IMR-90 (cell line): ENCODE measurements at regions not wholly inside any gene's neighbourhood (a gene's known extent, or its start where the extent isn't known, plus 50 kb on each side); places are given as distances from the start of the nearest gene placed in this dataset.

Source experiments
- ATAC-seq: fragments of 200-7000 bp; cut with Tn5 transposase; 2 replicates; pipeline ENCODE4 v1.9.1; 2020; ENCODE audit warnings: low read depth, mild to moderate bottlenecking, moderate library complexity
- BruUV-seq: library from RNA; stranded (reverse); fragments of 400-500 nt; replicated peaks from 2 replicates; lab custom pipeline; 2021; lab: Mats Ljungman, UMichigan
- CTCF ChIA-PET: fragments of 300-600 bp; formaldehyde crosslinking; extraction: SDS; loops from one replicate; lab custom pipeline; 2021; ENCODE audit warnings: antibody characterized with exemption; lab: Yijun Ruan, JAX
- POLR2A ChIA-PET: fragments of 300-600 bp; sonication (Branson Sonifier 250); formaldehyde crosslinking; loops from one replicate; lab custom pipeline; 2022; ENCODE audit warnings: antibody characterized with exemption; ENCODE audit not compliant: unreplicated experiment; lab: Charles Lee
- DNase-seq: peaks from one replicate; pipeline ENCODE4 v3.0.0; 2013
- H2AFZ ChIP-seq: replicated peaks from 2 replicates; pipeline ENCODE3; 2013; ENCODE audit warnings: low read length, mild to moderate bottlenecking; ENCODE audit not compliant: poor library complexity
- H2AK5ac ChIP-seq: 2 replicates; pipeline ENCODE4 v1.6.1; 2013; ENCODE audit warnings: low read depth, low read length, inconsistent platforms
- H2AK9ac ChIP-seq: replicated peaks from 2 replicates; pipeline ENCODE3; 2013; ENCODE audit warnings: mild to moderate bottlenecking, low read depth, low read length, moderate library complexity; ENCODE audit not compliant: poor library complexity
- H2BK120ac ChIP-seq: 2 replicates; pipeline ENCODE4 v1.6.1; 2013; ENCODE audit warnings: low read depth, low read length, inconsistent platforms
- H2BK15ac ChIP-seq: 3 replicates; pipeline ENCODE4 v1.6.1; 2013; ENCODE audit warnings: low read depth, low read length, inconsistent platforms
- H2BK20ac ChIP-seq: 2 replicates; pipeline ENCODE4 v1.6.1; 2013; ENCODE audit warnings: low read depth, mild to moderate bottlenecking, inconsistent platforms, low read length, moderate library complexity
- H2BK5ac ChIP-seq: 2 replicates; pipeline ENCODE4 v1.6.1; 2013; ENCODE audit warnings: mild to moderate bottlenecking, low read depth, low read length, inconsistent platforms; ENCODE audit not compliant: poor library complexity, severe bottlenecking
- H3K14ac ChIP-seq: replicated peaks from 2 replicates; pipeline ENCODE4 v1.6.1; 2013; ENCODE audit warnings: low read depth, low read length, inconsistent platforms
- H3K18ac ChIP-seq: 2 replicates; pipeline ENCODE4 v1.6.1; 2013; ENCODE audit warnings: low read depth, low read length, control low read depth
- H3K23ac ChIP-seq: 2 replicates; pipeline ENCODE4 v1.6.1; 2013; ENCODE audit warnings: low read depth, low read length, inconsistent platforms
- H3K27ac ChIP-seq: 2 replicates; pipeline ENCODE4 v1.5.1; 2013; ENCODE audit warnings: mild to moderate bottlenecking, control low read depth, low read length; ENCODE audit not compliant: insufficient read depth
- H3K27me3 ChIP-seq: 2 replicates; pipeline ENCODE4 v1.6.1; 2013; ENCODE audit warnings: low read length; ENCODE audit not compliant: control insufficient read depth, insufficient read depth
- H3K36me3 ChIP-seq: 2 replicates; pipeline ENCODE4 v1.6.1; 2013; ENCODE audit warnings: low read length, mixed read lengths; ENCODE audit not compliant: control insufficient read depth, insufficient read depth
- H3K4ac ChIP-seq: 2 replicates; pipeline ENCODE4 v1.6.1; 2013; ENCODE audit warnings: low read depth, low read length, inconsistent platforms
- H3K4me1 ChIP-seq: 2 replicates; pipeline ENCODE4 v1.6.1; 2013; ENCODE audit warnings: low read length, mixed read lengths; ENCODE audit not compliant: control insufficient read depth, insufficient read depth
- H3K4me2 ChIP-seq: 2 replicates; pipeline ENCODE4 v1.6.1; 2013; ENCODE audit warnings: low read depth, mild to moderate bottlenecking, control low read depth, low read length, moderate library complexity
- H3K4me3 ChIP-seq: 2 replicates; pipeline ENCODE4 v1.5.1; 2013; ENCODE audit warnings: low read depth, mild to moderate bottlenecking, control low read depth, low read length, moderate library complexity; ENCODE audit not compliant: insufficient read depth
- H3K56ac ChIP-seq: 2 replicates; pipeline ENCODE4 v1.6.1; 2013; ENCODE audit warnings: low read length, inconsistent platforms; ENCODE audit not compliant: insufficient read depth; ENCODE audit errors: extremely low read depth
- H3K79me1 ChIP-seq, 2 experiments: 2 replicates each; pipeline ENCODE4 v1.6.1; 2013; ENCODE audit warnings: low read length in 2 of 2, inconsistent platforms in 1 of 2, low read depth in 1 of 2
- H3K9ac ChIP-seq: 2 replicates; pipeline ENCODE4 v1.6.1; 2013; ENCODE audit warnings: low read depth, low read length, control low read depth
- H3K9me1 ChIP-seq: 2 replicates; pipeline ENCODE4 v1.6.1; 2013; ENCODE audit warnings: low read length, inconsistent platforms; ENCODE audit not compliant: insufficient read depth
- H3K9me3 ChIP-seq: 2 replicates; pipeline ENCODE4 v1.6.1; 2013; ENCODE audit warnings: low read length; ENCODE audit not compliant: control insufficient read depth, insufficient read depth
- H4K20me1 ChIP-seq: 2 replicates; pipeline ENCODE4 v1.6.1; 2013; ENCODE audit warnings: low read length, inconsistent platforms; ENCODE audit not compliant: insufficient read depth
- H4K5ac ChIP-seq: 2 replicates; pipeline ENCODE4 v1.6.1; 2013; ENCODE audit warnings: mild to moderate bottlenecking, low read depth, low read length, control low read depth
- H4K8ac ChIP-seq, 2 experiments: 2 replicates each; pipeline ENCODE4 v1.6.1; 2013; ENCODE audit warnings: low read depth in 2 of 2, low read length in 2 of 2, control low read depth in 1 of 2, inconsistent platforms in 1 of 2
- H4K91ac ChIP-seq: 2 replicates; pipeline ENCODE4 v1.6.1; 2013; ENCODE audit warnings: low read depth, low read length, inconsistent platforms; ENCODE audit not compliant: insufficient read depth
- BHLHE40 ChIP-seq: fragments of 150-350 bp; IDR thresholded peaks from 2 replicates; pipeline ENCODE4 v1.6.1; 2016; ENCODE audit warnings: mild to moderate bottlenecking, low read depth, low read length
- CHD1 ChIP-seq: IDR thresholded peaks from 2 replicates; pipeline ENCODE4 v1.6.1; 2012; ENCODE audit warnings: low read depth, low read length, improper control_type of control experiment
- MAFK ChIP-seq: IDR thresholded peaks from 2 replicates; pipeline ENCODE4 v1.6.1; 2012; ENCODE audit warnings: low read depth, low read length, improper control_type of control experiment
- MXI1 ChIP-seq: IDR thresholded peaks from 2 replicates; pipeline ENCODE4 v1.6.1; 2012; ENCODE audit warnings: low read depth, mild to moderate bottlenecking, low read length, moderate library complexity, borderline replicate concordance
- POLR2A ChIP-seq: IDR thresholded peaks from 2 replicates; pipeline ENCODE4 v1.6.1; 2012; ENCODE audit warnings: mild to moderate bottlenecking, low read depth, low read length
- RCOR1 ChIP-seq: IDR thresholded peaks from 2 replicates; pipeline ENCODE4 v1.6.1; 2012; ENCODE audit warnings: mild to moderate bottlenecking, low read length, improper control_type of control experiment; ENCODE audit not compliant: insufficient replicate concordance
- SMC3 ChIP-seq: fragments of 150-350 bp; IDR thresholded peaks from 2 replicates; pipeline ENCODE4 v1.6.1; 2016; ENCODE audit warnings: low read depth, mild to moderate bottlenecking, antibody characterized with exemption, low read length, moderate library complexity
- WGBS, 2 experiments: methylation state at CpG; one replicate each; pipeline versions ENCODE4 v1.1.5 to v1.1.7; 2013; ENCODE audit warnings: missing lambda C conversion rate in 2 of 2; ENCODE audit not compliant: insufficient read length in 1 of 2; ENCODE audit errors: extremely low coverage in 2 of 2; 5-methylcytosine and 5-hydroxymethylcytosine counted together
- dilution Hi-C: fragments of 300-500 bp; cut with HindIII; formaldehyde crosslinking; loops from one replicate; pipeline ENCODE4 v1.14.3; 2018; ENCODE audit warnings: low sequenced_read_pairs; ENCODE audit not compliant: unreplicated experiment
- in situ Hi-C: fragments of 300-500 bp; cut with MboI; formaldehyde crosslinking; loops from 3 replicates; pipeline ENCODE4 v1.14.3; 2019; ENCODE audit warnings: low sequenced_read_pairs, inconsistent platforms, mixed read lengths
- intact Hi-C: fragments of 100-400 bp; cut with micrococcal nuclease; formaldehyde crosslinking; loops from 2 replicates; pipeline ENCODE4 v1.10.0; 2022
- TF ChIP-seq, protein P1 (sequence below): fragments of 150-350 bp; IDR thresholded peaks from 2 replicates; pipeline ENCODE4 v1.6.1; 2017; ENCODE audit warnings: mild to moderate bottlenecking, antibody characterized with exemption, low read length, low read depth
- TF ChIP-seq, protein P2 (sequence below): fragments of 150-350 bp; IDR thresholded peaks from 2 replicates; pipeline ENCODE4 v1.6.1; 2016; ENCODE audit warnings: low read depth, mild to moderate bottlenecking, low read length, moderate library complexity, borderline replicate concordance

DNA sequence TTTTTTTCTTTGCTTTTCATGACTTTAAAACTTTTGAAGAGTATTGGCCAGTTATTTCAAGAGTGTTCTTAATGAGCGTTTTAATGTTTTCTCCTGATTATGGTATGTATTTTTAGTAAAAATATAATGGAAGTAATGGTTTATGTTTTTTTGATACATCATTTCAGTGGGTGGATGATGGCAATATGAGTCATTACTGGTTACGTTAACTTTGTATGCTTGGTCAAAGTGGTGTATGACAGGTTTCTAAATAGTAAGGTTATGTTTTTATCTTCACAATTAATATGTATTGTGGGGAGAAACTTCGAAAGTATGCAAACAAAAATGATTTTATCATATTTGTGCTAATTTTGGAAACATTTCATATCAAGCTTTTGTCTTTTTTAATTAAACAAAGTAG lies 176.7 kb upstream of the PRDM9 start:
- Histone ChIP-seq H2BK20ac (no peak overlapping the region), H3K36me3 (no peaks in the 10 kb centered on the region), H3K27ac (no peak overlapping the region), H2BK120ac (no peak overlapping the region), H3K4ac (no peak overlapping the region), H2AK5ac (no peak overlapping the region), H2AK9ac (no peak overlapping the region), H3K27me3 (no peaks in the 10 kb centered on the region), H3K14ac (no peak overlapping the region), H3K9me3 (no peaks in the 10 kb centered on the region), H3K23ac (no peak overlapping the region), H3K9me1 (no peaks in the 10 kb centered on the region), H2AFZ (no peak overlapping the region), H2BK15ac (no peak overlapping the region), H3K4me2 (no peak overlapping the region), H3K18ac (no peak overlapping the region), H3K4me1 (no peaks in the 10 kb centered on the region), H3K79me1 (no peaks in the 10 kb centered on the region), H4K91ac (no peak overlapping the region), H4K5ac (no peak overlapping the region), H4K20me1 (no peaks in the 10 kb centered on the region), H2BK5ac (no peak overlapping the region), H4K8ac (no peak overlapping the region), H3K4me3 (no peak overlapping the region), H3K56ac (no peak overlapping the region), H3K9ac (no peak overlapping the region)
- no CpG with 5 or more reads among the region's 3 CpGs for WGBS, 2 experiments
- DNase-seq, result no peak
- no peak for TF ChIP-seq CHD1
- TF ChIP-seq, protein P1, sequence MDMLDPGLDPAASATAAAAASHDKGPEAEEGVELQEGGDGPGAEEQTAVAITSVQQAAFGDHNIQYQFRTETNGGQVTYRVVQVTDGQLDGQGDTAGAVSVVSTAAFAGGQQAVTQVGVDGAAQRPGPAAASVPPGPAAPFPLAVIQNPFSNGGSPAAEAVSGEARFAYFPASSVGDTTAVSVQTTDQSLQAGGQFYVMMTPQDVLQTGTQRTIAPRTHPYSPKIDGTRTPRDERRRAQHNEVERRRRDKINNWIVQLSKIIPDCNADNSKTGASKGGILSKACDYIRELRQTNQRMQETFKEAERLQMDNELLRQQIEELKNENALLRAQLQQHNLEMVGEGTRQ, result no peak
- no peak for TF ChIP-seq BHLHE40
- TF ChIP-seq MAFK, result no peak
- TF ChIP-seq RCOR1, result no peak
- TF ChIP-seq SMC3, result no peak
- TF ChIP-seq, protein P2, sequence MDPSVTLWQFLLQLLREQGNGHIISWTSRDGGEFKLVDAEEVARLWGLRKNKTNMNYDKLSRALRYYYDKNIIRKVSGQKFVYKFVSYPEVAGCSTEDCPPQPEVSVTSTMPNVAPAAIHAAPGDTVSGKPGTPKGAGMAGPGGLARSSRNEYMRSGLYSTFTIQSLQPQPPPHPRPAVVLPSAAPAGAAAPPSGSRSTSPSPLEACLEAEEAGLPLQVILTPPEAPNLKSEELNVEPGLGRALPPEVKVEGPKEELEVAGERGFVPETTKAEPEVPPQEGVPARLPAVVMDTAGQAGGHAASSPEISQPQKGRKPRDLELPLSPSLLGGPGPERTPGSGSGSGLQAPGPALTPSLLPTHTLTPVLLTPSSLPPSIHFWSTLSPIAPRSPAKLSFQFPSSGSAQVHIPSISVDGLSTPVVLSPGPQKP, result no peak
- no peak for TF ChIP-seq MXI1
- no peak for TF ChIP-seq POLR2A
- in situ Hi-C loops, result no loop called here
- ChIA-PET POLR2A (no interaction called here), CTCF (no interaction called here)
- no peak for ATAC-seq
- dilution Hi-C loops, result no loop called here
- no TSS peak for BruUV-seq
- intact Hi-C loops, result no loop called here
